OCI-LY1 (cell line): ENCODE measurements at regions not wholly inside any gene's neighbourhood (a gene's known extent, or its start where the extent isn't known, plus 50 kb on each side); places are given as distances from the start of the nearest gene placed in this dataset.

ENCODE experiments used
- H2AFZ ChIP-seq: fragments of 200-600 bp; sonication (generic), shearing (Covaris generic); 2 replicates; pipeline ENCODE4 v1.6.0; 2014; ENCODE audit warnings: antibody characterized with exemption, mild to moderate bottlenecking, low read length
- H3F3A ChIP-seq: fragments of 200-600 bp; sonication (generic), shearing (Covaris generic); 2 replicates; pipeline ENCODE4 v1.6.0; 2014; ENCODE audit warnings: mild to moderate bottlenecking, antibody characterized with exemption, low read length, moderate library complexity; ENCODE audit not compliant: insufficient read depth
- H3K27ac ChIP-seq: fragments of 200-600 bp; sonication (generic); 2 replicates; pipeline ENCODE4 v1.5.1; 2014; ENCODE audit warnings: low read length, mixed run types, mild to moderate bottlenecking, low read depth; ENCODE audit not compliant: poor library complexity, severe bottlenecking
- H3K27me3 ChIP-seq: fragments of 200-600 bp; sonication (generic); 2 replicates; pipeline ENCODE4 v1.6.0; 2014; ENCODE audit warnings: antibody characterized with exemption, mild to moderate bottlenecking, low read length, moderate library complexity; ENCODE audit not compliant: insufficient read depth
- H3K36me3 ChIP-seq: fragments of 200-600 bp; sonication (generic); 2 replicates; pipeline ENCODE4 v1.6.1; 2014; ENCODE audit warnings: mild to moderate bottlenecking, antibody characterized with exemption, low read length, moderate library complexity, mixed read lengths; ENCODE audit not compliant: insufficient read depth
- H3K4me1 ChIP-seq: fragments of 200-600 bp; sonication (generic); 2 replicates; pipeline ENCODE4 v1.5.1; 2014; ENCODE audit warnings: mild to moderate bottlenecking, low read length, moderate library complexity; ENCODE audit not compliant: insufficient read depth, severe bottlenecking
- H3K4me2 ChIP-seq: fragments of 200-600 bp; sonication (generic), shearing (Covaris generic); 2 replicates; pipeline ENCODE4 v1.6.1; 2014; ENCODE audit warnings: low read length
- H3K4me3 ChIP-seq: fragments of 200-600 bp; sonication (generic); 2 replicates; pipeline ENCODE4 v1.5.1; 2014; ENCODE audit warnings: low read length, low read depth, mild to moderate bottlenecking, mixed read lengths; ENCODE audit not compliant: poor library complexity, severe bottlenecking
- H3K79me2 ChIP-seq: fragments of 200-600 bp; shearing (Covaris generic); 2 replicates; pipeline ENCODE4 v1.6.1; 2016; ENCODE audit warnings: mixed run types, low read length, mixed read lengths; ENCODE audit not compliant: insufficient read depth
- H3K9ac ChIP-seq: fragments of 200-600 bp; sonication (generic), shearing (Covaris generic); 2 replicates; pipeline ENCODE4 v1.6.1; 2014; ENCODE audit warnings: mild to moderate bottlenecking, low read length, mixed read lengths
- H3K9me2 ChIP-seq: fragments of 200-600 bp; sonication (generic), shearing (Covaris generic); 2 replicates; pipeline ENCODE4 v1.6.1; 2014; ENCODE audit warnings: low read depth, mild to moderate bottlenecking, low read length, mixed read lengths
- H3K9me3 ChIP-seq: fragments of 200-600 bp; shearing (Covaris generic); 2 replicates; pipeline ENCODE4 v1.6.1; 2014; ENCODE audit warnings: low read length, mixed read lengths
- H4K20me1 ChIP-seq: fragments of 200-600 bp; sonication (generic), shearing (Covaris generic); 2 replicates; pipeline ENCODE4 v1.6.0; 2016; ENCODE audit warnings: mild to moderate bottlenecking, low read length; ENCODE audit not compliant: insufficient read depth
- CTCF ChIP-seq: fragments of 200-600 bp; sonication (generic), shearing (Covaris generic); IDR thresholded peaks from 2 replicates; pipeline ENCODE4 v1.5.1; 2017; ENCODE audit warnings: mild to moderate bottlenecking, antibody characterized with exemption, low read length, moderate library complexity, mixed read lengths
- EZH2 ChIP-seq: fragments of 200-600 bp; sonication (generic), shearing (Covaris generic); IDR thresholded peaks from 2 replicates; pipeline ENCODE4 v1.8.0; 2017; ENCODE audit warnings: borderline replicate concordance, mixed run types, mild to moderate bottlenecking, antibody characterized with exemption, low read length, moderate library complexity, mixed read lengths

GRCh38 chr14:66065188-66065587, 421.0 kb upstream of the CCDC196 start:
- Histone ChIP-seq H3F3A (no peaks in the 10 kb centered on the region), H2AFZ (no peak overlapping the region), H3K27me3 (peaks cover 7% of the 10 kb centered on the region), H3K27ac (no peak overlapping the region), H3K79me2 (no peaks in the 10 kb centered on the region), H4K20me1 (no peaks in the 10 kb centered on the region), H3K9me2 (no peaks in the 10 kb centered on the region), H3K9me3 (no peaks in the 10 kb centered on the region), H3K4me2 (no peak overlapping the region), H3K4me3 (no peak overlapping the region), H3K4me1 (no peaks in the 10 kb centered on the region), H3K36me3 (no peaks in the 10 kb centered on the region), H3K9ac (no peak overlapping the region)
- TF ChIP-seq CTCF: no peak
- TF ChIP-seq EZH2: no peak

- Histone ChIP-seq H3K27ac (no peak overlapping the region), H2AFZ (no peak overlapping the region), H4K20me1 (no peaks in the 10 kb centered on the region), H3K9me2 (no peaks in the 10 kb centered on the region), H3K27me3 (peaks cover 7% of the 10 kb centered on the region), H3K4me1 (no peaks in the 10 kb centered on the region), H3K36me3 (no peaks in the 10 kb centered on the region), H3K79me2 (no peaks in the 10 kb centered on the region), H3K4me2 (no peak overlapping the region), H3K4me3 (no peak overlapping the region), H3K9ac (no peak overlapping the region), H3K9me3 (no peaks in the 10 kb centered on the region), H3F3A (no peaks in the 10 kb centered on the region)
- no peak for TF ChIP-seq EZH2
Measured at GRCh38 chr14:66066981-66067776, 419.0 kb upstream of the CCDC196 start.

- no peaks in the 10 kb centered on the region for H3K79me2 ChIP-seq
- TF ChIP-seq EZH2: no peak
- no peaks in the 10 kb centered on the region for H3F3A ChIP-seq
- no peak overlapping the region for H3K27ac ChIP-seq
- H3K4me2 ChIP-seq: no peak overlapping the region
- H4K20me1 ChIP-seq: no peaks in the 10 kb centered on the region
- no peaks in the 10 kb centered on the region for H3K4me1 ChIP-seq
- no peaks in the 10 kb centered on the region for H3K9me2 ChIP-seq
- H2AFZ ChIP-seq: no peak overlapping the region
- H3K4me3 ChIP-seq: no peak overlapping the region
- H3K27me3 ChIP-seq: peaks cover 7% of the 10 kb centered on the region
- no peaks in the 10 kb centered on the region for H3K36me3 ChIP-seq
- no peaks in the 10 kb centered on the region for H3K9me3 ChIP-seq
- H3K9ac ChIP-seq: no peak overlapping the region
Measured at GRCh38 chr14:66069036-66069435, 417.1 kb upstream of the CCDC196 start.

- H3K9ac ChIP-seq: no peak overlapping the region
- peaks cover 7% of the 10 kb centered on the region for H3K27me3 ChIP-seq
- no peaks in the 10 kb centered on the region for H4K20me1 ChIP-seq
- H3F3A ChIP-seq: no peaks in the 10 kb centered on the region
- H3K9me2 ChIP-seq: no peaks in the 10 kb centered on the region
- no peak for TF ChIP-seq EZH2
- no peak for TF ChIP-seq CTCF
- H3K79me2 ChIP-seq: no peaks in the 10 kb centered on the region
- no peak overlapping the region for H3K4me3 ChIP-seq
- no peak overlapping the region for H3K27ac ChIP-seq
- H3K4me1 ChIP-seq: no peaks in the 10 kb centered on the region
- H3K36me3 ChIP-seq: no peaks in the 10 kb centered on the region
- no peaks in the 10 kb centered on the region for H3K9me3 ChIP-seq
- H3K4me2 ChIP-seq: no peak overlapping the region
- H2AFZ ChIP-seq: no peak overlapping the region
Measured at GRCh38 chr14:66069830-66070541, 416.2 kb upstream of the CCDC196 start.
